ENCODE measurements at regions not wholly inside any gene's neighbourhood (a gene's known extent, or its start where the extent isn't known, plus 50 kb on each side); places are given as distances from the start of the nearest gene placed in this dataset.

- TF ChIP-seq CTCF (IDR thresholded peaks at IDR 0.05) (no peak), POLR2A (IDR thresholded peaks at IDR 0.05) (no peak)
- WGBS, 2 donors = 62 to 68% methylated on average over 4 of the region's 4 CpGs
- Histone ChIP-seq H3K9me3 (no peaks in the 10 kb centered on the region), H3K27me3 (no peaks in the 10 kb centered on the region), H3K4me3 (no peak overlapping the region), H3K27ac (no peak overlapping the region), H3K4me1 (no peaks in the 10 kb centered on the region), H3K36me3 (no peaks in the 10 kb centered on the region)
- intact Hi-C loops (cut with DNase I) = no loop called here
- no peak for DNase-seq
Observed at GRCh38 chrX:7446815-7447214, 298.9 kb upstream of the PUDP start.

GRCh38 chrX:7444967-7445366, 297.0 kb upstream of the PUDP start:
- no peaks in the 10 kb centered on the region for H3K9me3 ChIP-seq
- no peaks in the 10 kb centered on the region for H3K4me1 ChIP-seq
- H3K27ac ChIP-seq = no peak overlapping the region
- 46 to 60% methylated on average over 2 of the region's 2 CpGs for WGBS, 2 donors
- intact Hi-C loops (cut with DNase I) = no loop called here
- no peak for DNase-seq
- H3K27me3 ChIP-seq = no peaks in the 10 kb centered on the region
- TF ChIP-seq CTCF (IDR thresholded peaks at IDR 0.05) (no peak), POLR2A (IDR thresholded peaks at IDR 0.05) (no peak)
- no peaks in the 10 kb centered on the region for H3K36me3 ChIP-seq
- H3K4me3 ChIP-seq = no peak overlapping the region

- no peaks in the 10 kb centered on the region for H3K36me3 ChIP-seq
- H3K9me3 ChIP-seq = no peaks in the 10 kb centered on the region
- no peak for DNase-seq
- H3K4me3 ChIP-seq = no peak overlapping the region
- WGBS, 2 donors = 85 to 88% methylated on average over 6 of the region's 6 CpGs
- H3K4me1 ChIP-seq = no peaks in the 10 kb centered on the region
- intact Hi-C loops (cut with DNase I) = no loop called here
- no peak overlapping the region for H3K27ac ChIP-seq
- H3K27me3 ChIP-seq = no peaks in the 10 kb centered on the region
- TF ChIP-seq POLR2A (IDR thresholded peaks at IDR 0.05) (no peak), CTCF (IDR thresholded peaks at IDR 0.05) (no peak)
Observed at GRCh38 chrX:7441586-7441985, 293.6 kb upstream of the PUDP start.

GRCh38 chrX:7435822-7436221, 287.9 kb upstream of the PUDP start:
- no peaks in the 10 kb centered on the region for H3K27me3 ChIP-seq
- H3K4me1 ChIP-seq = peaks cover 0 to 4% (median 0%) of the 10 kb centered on the region in 3 donors
- intact Hi-C loops (cut with DNase I) = no loop called here
- DNase-seq = no peak
- TF ChIP-seq POLR2A (IDR thresholded peaks at IDR 0.05) = no peak
- TF ChIP-seq CTCF (IDR thresholded peaks at IDR 0.05) = no peak
- H3K36me3 ChIP-seq = no peaks in the 10 kb centered on the region
- WGBS, 2 donors = 74 to 85% methylated on average over 2 of the region's 2 CpGs
- H3K9me3 ChIP-seq = no peaks in the 10 kb centered on the region
- H3K4me3 ChIP-seq = no peak overlapping the region
- H3K27ac ChIP-seq = no peak overlapping the region

GRCh38 chrX:7432901-7433300, 284.9 kb upstream of the PUDP start:
- DNase-seq = no peak
- intact Hi-C loops (cut with DNase I) = no loop called here
- 31 to 44% methylated on average over 2 of the region's 2 CpGs for WGBS, 2 donors
- no peak for TF ChIP-seq POLR2A (IDR thresholded peaks at IDR 0.05)
- no peak for TF ChIP-seq CTCF (IDR thresholded peaks at IDR 0.05)
- no peaks in the 10 kb centered on the region for H3K9me3 ChIP-seq
- H3K27me3 ChIP-seq = no peaks in the 10 kb centered on the region
- H3K4me1 ChIP-seq = peaks cover 0 to 4% (median 0%) of the 10 kb centered on the region in 3 donors
- H3K36me3 ChIP-seq = no peaks in the 10 kb centered on the region
- H3K27ac ChIP-seq = no peak overlapping the region
- no peak overlapping the region for H3K4me3 ChIP-seq

Data from esophagus squamous epithelium (tissue), 5 donors.